ENCODE measurements at regions not wholly inside any gene's neighbourhood (a gene's known extent, or its start where the extent isn't known, plus 50 kb on each side); places are given as distances from the start of the nearest gene placed in this dataset.

DNA sequence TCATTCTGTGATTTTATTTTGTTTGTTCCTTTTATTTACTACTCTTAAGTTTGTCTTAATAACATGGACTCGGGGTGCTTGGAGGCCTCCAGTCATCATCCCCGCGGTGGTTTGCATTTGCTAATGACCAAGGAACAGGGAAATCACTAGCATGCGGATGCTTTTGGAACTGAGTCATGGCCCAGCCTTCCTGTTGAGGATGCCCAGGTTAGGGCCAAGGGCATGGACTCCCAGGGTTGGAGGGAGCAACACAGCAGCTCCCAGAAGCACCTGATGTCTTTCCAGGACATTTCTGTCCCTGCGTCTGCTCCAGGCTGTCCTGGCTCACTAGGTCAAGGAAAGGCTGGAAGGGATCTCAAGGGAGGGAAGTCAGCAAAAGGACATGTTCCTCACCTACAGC lies 423.7 kb upstream of the TSHZ3 start (continued):
- TF ChIP-seq, protein P1, sequence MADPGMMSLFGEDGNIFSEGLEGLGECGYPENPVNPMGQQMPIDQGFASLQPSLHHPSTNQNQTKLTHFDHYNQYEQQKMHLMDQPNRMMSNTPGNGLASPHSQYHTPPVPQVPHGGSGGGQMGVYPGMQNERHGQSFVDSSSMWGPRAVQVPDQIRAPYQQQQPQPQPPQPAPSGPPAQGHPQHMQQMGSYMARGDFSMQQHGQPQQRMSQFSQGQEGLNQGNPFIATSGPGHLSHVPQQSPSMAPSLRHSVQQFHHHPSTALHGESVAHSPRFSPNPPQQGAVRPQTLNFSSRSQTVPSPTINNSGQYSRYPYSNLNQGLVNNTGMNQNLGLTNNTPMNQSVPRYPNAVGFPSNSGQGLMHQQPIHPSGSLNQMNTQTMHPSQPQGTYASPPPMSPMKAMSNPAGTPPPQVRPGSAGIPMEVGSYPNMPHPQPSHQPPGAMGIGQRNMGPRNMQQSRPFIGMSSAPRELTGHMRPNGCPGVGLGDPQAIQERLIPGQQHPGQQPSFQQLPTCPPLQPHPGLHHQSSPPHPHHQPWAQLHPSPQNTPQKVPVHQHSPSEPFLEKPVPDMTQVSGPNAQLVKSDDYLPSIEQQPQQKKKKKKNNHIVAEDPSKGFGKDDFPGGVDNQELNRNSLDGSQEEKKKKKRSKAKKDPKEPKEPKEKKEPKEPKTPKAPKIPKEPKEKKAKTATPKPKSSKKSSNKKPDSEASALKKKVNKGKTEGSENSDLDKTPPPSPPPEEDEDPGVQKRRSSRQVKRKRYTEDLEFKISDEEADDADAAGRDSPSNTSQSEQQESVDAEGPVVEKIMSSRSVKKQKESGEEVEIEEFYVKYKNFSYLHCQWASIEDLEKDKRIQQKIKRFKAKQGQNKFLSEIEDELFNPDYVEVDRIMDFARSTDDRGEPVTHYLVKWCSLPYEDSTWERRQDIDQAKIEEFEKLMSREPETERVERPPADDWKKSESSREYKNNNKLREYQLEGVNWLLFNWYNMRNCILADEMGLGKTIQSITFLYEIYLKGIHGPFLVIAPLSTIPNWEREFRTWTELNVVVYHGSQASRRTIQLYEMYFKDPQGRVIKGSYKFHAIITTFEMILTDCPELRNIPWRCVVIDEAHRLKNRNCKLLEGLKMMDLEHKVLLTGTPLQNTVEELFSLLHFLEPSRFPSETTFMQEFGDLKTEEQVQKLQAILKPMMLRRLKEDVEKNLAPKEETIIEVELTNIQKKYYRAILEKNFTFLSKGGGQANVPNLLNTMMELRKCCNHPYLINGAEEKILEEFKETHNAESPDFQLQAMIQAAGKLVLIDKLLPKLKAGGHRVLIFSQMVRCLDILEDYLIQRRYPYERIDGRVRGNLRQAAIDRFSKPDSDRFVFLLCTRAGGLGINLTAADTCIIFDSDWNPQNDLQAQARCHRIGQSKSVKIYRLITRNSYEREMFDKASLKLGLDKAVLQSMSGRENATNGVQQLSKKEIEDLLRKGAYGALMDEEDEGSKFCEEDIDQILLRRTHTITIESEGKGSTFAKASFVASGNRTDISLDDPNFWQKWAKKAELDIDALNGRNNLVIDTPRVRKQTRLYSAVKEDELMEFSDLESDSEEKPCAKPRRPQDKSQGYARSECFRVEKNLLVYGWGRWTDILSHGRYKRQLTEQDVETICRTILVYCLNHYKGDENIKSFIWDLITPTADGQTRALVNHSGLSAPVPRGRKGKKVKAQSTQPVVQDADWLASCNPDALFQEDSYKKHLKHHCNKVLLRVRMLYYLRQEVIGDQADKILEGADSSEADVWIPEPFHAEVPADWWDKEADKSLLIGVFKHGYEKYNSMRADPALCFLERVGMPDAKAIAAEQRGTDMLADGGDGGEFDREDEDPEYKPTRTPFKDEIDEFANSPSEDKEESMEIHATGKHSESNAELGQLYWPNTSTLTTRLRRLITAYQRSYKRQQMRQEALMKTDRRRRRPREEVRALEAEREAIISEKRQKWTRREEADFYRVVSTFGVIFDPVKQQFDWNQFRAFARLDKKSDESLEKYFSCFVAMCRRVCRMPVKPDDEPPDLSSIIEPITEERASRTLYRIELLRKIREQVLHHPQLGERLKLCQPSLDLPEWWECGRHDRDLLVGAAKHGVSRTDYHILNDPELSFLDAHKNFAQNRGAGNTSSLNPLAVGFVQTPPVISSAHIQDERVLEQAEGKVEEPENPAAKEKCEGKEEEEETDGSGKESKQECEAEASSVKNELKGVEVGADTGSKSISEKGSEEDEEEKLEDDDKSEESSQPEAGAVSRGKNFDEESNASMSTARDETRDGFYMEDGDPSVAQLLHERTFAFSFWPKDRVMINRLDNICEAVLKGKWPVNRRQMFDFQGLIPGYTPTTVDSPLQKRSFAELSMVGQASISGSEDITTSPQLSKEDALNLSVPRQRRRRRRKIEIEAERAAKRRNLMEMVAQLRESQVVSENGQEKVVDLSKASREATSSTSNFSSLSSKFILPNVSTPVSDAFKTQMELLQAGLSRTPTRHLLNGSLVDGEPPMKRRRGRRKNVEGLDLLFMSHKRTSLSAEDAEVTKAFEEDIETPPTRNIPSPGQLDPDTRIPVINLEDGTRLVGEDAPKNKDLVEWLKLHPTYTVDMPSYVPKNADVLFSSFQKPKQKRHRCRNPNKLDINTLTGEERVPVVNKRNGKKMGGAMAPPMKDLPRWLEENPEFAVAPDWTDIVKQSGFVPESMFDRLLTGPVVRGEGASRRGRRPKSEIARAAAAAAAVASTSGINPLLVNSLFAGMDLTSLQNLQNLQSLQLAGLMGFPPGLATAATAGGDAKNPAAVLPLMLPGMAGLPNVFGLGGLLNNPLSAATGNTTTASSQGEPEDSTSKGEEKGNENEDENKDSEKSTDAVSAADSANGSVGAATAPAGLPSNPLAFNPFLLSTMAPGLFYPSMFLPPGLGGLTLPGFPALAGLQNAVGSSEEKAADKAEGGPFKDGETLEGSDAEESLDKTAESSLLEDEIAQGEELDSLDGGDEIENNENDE (IDR thresholded peaks at IDR 0.05; ENCODE audit: insufficient replicate concordance, low read length) = no peak
- no peak for TF ChIP-seq SUZ12 (IDR thresholded peaks at IDR 0.05; ENCODE audit: low read length)
- TF ChIP-seq SIRT6 (IDR thresholded peaks at IDR 0.05; ENCODE audit: low read length) = no peak
- TF ChIP-seq KDM5A (IDR thresholded peaks at IDR 0.05; ENCODE audit: low read length) = no peak
- TF ChIP-seq, protein P2, sequence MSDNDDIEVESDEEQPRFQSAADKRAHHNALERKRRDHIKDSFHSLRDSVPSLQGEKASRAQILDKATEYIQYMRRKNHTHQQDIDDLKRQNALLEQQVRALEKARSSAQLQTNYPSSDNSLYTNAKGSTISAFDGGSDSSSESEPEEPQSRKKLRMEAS (IDR thresholded peaks at IDR 0.05) = no peak
- no peak for TF ChIP-seq TAF7 (optimal IDR thresholded peaks at IDR 0.05; ENCODE audit: borderline replicate concordance, low read depth, low read length)
- TF ChIP-seq CTBP2 (IDR thresholded peaks at IDR 0.05; ENCODE audit: borderline replicate concordance, insufficient read depth, insufficient read length, low read length) = no peak
- no peak for TF ChIP-seq RBBP5 (IDR thresholded peaks at IDR 0.05; ENCODE audit: borderline replicate concordance, low read depth, low read length)
- TF ChIP-seq KDM1A (IDR thresholded peaks at IDR 0.05; ENCODE audit: borderline replicate concordance, low read length) = no peak
- TF ChIP-seq NANOG (IDR thresholded peaks at IDR 0.05; ENCODE audit: insufficient read depth, low read depth, low read length, poor library complexity, severe bottlenecking) = no peak
- TF ChIP-seq RFX5 (IDR thresholded peaks at IDR 0.05; ENCODE audit: borderline replicate concordance, low read depth, low read length) = no peak
- TF ChIP-seq PHF8 (conservative IDR thresholded peaks at IDR 0.05; ENCODE audit: low read depth, low read length) = no peak
